ENCODE measurements at regions not wholly inside any gene's neighbourhood (a gene's known extent, or its start where the extent isn't known, plus 50 kb on each side); places are given as distances from the start of the nearest gene placed in this dataset.
A peak's percentile ranks its signal among the peaks of the same experiment; 100 is the strongest.

GRCh38 chr6:1551249-1551648 is 58.5 kb upstream of the FOXC1 start:
- Mint-ChIP-seq H3K27me3 (peaks cover 10% of the 10 kb centered on the region), H3K36me3 (no peaks in the 10 kb centered on the region), H3K27ac (no peak overlapping the region), H3K4me3 (no peak overlapping the region), H3K9me3 (peaks cover 4% of the 10 kb centered on the region), H3K4me1 (ENCODE audit: unreplicated experiment) (peaks cover 3% of the 10 kb centered on the region)
- no peak for DNase-seq (ENCODE audit: extremely low spot score, unreplicated experiment)
- TF ChIP-seq, protein P1, sequence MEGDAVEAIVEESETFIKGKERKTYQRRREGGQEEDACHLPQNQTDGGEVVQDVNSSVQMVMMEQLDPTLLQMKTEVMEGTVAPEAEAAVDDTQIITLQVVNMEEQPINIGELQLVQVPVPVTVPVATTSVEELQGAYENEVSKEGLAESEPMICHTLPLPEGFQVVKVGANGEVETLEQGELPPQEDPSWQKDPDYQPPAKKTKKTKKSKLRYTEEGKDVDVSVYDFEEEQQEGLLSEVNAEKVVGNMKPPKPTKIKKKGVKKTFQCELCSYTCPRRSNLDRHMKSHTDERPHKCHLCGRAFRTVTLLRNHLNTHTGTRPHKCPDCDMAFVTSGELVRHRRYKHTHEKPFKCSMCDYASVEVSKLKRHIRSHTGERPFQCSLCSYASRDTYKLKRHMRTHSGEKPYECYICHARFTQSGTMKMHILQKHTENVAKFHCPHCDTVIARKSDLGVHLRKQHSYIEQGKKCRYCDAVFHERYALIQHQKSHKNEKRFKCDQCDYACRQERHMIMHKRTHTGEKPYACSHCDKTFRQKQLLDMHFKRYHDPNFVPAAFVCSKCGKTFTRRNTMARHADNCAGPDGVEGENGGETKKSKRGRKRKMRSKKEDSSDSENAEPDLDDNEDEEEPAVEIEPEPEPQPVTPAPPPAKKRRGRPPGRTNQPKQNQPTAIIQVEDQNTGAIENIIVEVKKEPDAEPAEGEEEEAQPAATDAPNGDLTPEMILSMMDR (conservative IDR thresholded peaks at IDR 0.05): no peak

GRCh38 chr6:1552296-1552761 is 57.4 kb upstream of the FOXC1 start:
- Mint-ChIP-seq H3K27me3 (peaks cover 10% of the 10 kb centered on the region), H3K9me3 (peaks cover 4% of the 10 kb centered on the region), H3K4me1 (ENCODE audit: unreplicated experiment) (peaks cover 8% of the 10 kb centered on the region), H3K27ac (no peak overlapping the region), H3K36me3 (no peaks in the 10 kb centered on the region), H3K4me3 (no peak overlapping the region)
- no peak for DNase-seq (ENCODE audit: extremely low spot score, unreplicated experiment)
- TF ChIP-seq, protein P1 (conservative IDR thresholded peaks at IDR 0.05): peak; percentile 51

DNA sequence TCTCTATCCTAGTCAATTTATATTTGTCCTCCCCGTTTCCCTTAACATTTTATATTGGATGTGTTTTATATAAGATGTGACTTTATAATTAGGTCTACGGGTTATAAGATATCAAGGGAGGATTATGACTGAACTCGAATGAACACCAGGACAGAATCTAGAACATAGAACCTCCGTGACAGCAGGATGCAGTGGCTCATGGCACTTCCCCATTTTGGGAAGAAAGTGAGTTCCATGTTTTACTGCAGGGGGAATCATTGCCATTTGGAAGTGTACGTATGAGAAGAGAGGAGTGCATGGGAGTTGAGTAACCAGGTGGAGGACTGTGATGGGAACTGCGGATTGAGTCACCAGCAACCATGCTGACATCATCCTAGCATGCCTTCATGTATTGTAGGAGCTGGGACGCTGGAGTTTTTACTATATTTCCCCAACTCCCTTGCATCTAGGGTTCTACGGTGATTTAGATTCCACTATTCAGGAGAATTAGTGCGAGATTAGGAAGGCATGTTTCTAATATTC is 56.1 kb upstream of the FOXC1 start:
- H3K4me1 Mint-ChIP-seq (ENCODE audit: unreplicated experiment): peaks cover 8% of the 10 kb centered on the region
- peaks cover 4% of the 10 kb centered on the region for H3K27me3 Mint-ChIP-seq
- TF ChIP-seq, protein P1 (conservative IDR thresholded peaks at IDR 0.05): no peak
- peaks cover 4% of the 10 kb centered on the region for H3K9me3 Mint-ChIP-seq
- no peaks in the 10 kb centered on the region for H3K36me3 Mint-ChIP-seq
- no peak overlapping the region for H3K4me3 Mint-ChIP-seq
- no peak overlapping the region for H3K27ac Mint-ChIP-seq
- DNase-seq (ENCODE audit: extremely low spot score, unreplicated experiment): no peak

DNA sequence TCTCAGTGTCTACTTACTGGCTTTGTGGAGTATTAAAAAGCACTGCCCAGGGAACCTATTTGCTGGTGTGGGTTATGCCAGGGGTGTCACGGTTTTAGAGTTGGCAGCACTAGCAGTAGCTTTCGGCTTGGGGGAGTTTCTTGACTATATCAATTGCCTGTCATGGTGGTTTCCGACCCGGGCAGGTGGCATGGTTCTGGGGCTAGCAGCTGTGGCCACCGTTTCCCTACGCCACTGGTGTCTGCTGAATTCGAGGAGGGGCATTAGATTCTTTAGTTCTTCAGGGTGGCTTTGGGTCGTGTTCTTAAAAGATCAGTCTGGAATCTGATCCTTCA is 55.6 kb upstream of the FOXC1 start:
- H3K9me3 Mint-ChIP-seq: peaks cover 4% of the 10 kb centered on the region
- peaks cover 8% of the 10 kb centered on the region for H3K4me1 Mint-ChIP-seq (ENCODE audit: unreplicated experiment)
- no peak overlapping the region for H3K27ac Mint-ChIP-seq
- DNase-seq (ENCODE audit: extremely low spot score, unreplicated experiment): no peak
- no peaks in the 10 kb centered on the region for H3K36me3 Mint-ChIP-seq
- peaks cover 4% of the 10 kb centered on the region for H3K27me3 Mint-ChIP-seq
- TF ChIP-seq, protein P1 (conservative IDR thresholded peaks at IDR 0.05): no peak
- H3K4me3 Mint-ChIP-seq: no peak overlapping the region

DNA sequence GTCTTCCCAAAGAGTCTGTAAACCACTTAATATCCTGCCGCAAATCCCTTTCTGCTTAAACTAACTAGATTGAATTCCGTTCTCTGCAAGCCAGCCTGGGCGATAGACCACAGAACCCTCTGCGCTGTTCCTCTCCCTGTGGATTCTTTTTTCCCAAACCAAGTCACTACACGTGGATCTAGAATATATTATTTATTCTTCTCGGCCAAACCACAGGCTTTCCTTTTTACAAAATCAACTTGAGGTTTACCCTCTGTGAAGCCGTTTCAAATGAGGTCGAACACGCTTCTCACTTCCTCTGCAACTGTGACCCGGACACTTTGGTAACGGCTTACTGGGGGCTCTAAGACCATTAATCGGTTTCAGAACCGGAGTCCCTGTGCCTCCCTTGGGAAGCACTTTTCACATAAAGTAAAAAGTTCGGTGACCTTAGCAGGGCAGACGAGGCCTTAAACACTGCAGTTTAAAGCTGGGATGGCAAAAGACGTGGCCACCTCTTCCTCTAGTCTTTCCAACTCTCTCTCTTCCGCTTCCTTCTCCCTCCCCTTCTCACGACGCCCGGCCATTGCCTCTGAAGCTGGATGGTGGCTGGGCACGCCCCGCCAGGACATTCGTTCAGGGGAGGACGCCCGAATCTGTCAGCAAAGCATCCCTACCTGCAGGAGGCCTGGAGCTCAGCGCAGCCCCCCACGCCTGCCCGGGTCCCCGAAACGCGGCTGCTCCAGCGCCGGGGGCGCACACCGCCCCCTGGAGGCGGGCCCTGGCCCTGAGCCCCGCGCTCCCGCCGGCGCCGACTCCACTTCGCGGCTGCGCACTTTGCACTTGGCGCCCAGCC is 55.0 kb upstream of the FOXC1 start:
- peaks cover 4% of the 10 kb centered on the region for H3K27me3 Mint-ChIP-seq
- peaks cover 8% of the 10 kb centered on the region for H3K4me1 Mint-ChIP-seq (ENCODE audit: unreplicated experiment)
- no peak overlapping the region for H3K27ac Mint-ChIP-seq
- TF ChIP-seq, protein P1 (conservative IDR thresholded peaks at IDR 0.05): no peak
- no peak overlapping the region for H3K4me3 Mint-ChIP-seq
- H3K36me3 Mint-ChIP-seq: no peaks in the 10 kb centered on the region
- H3K9me3 Mint-ChIP-seq: peaks cover 4% of the 10 kb centered on the region
- DNase-seq (ENCODE audit: extremely low spot score, unreplicated experiment): no peak

Measured in type B pancreatic cell (in vitro differentiated cells).